Colonic mucosa (tissue), 4 donors: ENCODE measurements at regions not wholly inside any gene's neighbourhood (a gene's known extent, or its start where the extent isn't known, plus 50 kb on each side); places are given as distances from the start of the nearest gene placed in this dataset.

ENCODE experiments used
- DNase-seq: peaks from one replicate; pipeline ENCODE4 v3.0.0-alpha.2; 2020
- H3K27ac ChIP-seq: fragments of 200-600 bp; one replicate; pipeline ENCODE4 v1.8.0; 2021
- H3K27me3 ChIP-seq: fragments of 200-600 bp; one replicate; pipeline ENCODE4 v1.8.0; 2021
- H3K36me3 ChIP-seq: fragments of 200-600 bp; one replicate; pipeline ENCODE4 v1.8.0; 2021
- H3K4me1 ChIP-seq: fragments of 200-600 bp; one replicate; pipeline ENCODE4 v1.8.0; 2021; ENCODE audit warnings: mild to moderate bottlenecking
- H3K4me3 ChIP-seq: fragments of 200-600 bp; one replicate; pipeline ENCODE4 v1.8.0; 2021
- H3K9ac ChIP-seq, 2 donors: one replicate each; pipeline ENCODE4 v1.7.0; 2013; ENCODE audit warnings: control low read depth in 2 of 2, low read depth in 2 of 2, low read length in 2 of 2
- H3K9me3 ChIP-seq: fragments of 200-600 bp; one replicate; pipeline ENCODE4 v1.8.0; 2021
- intact Hi-C: fragments of 100-400 bp; cut with DNase I; formaldehyde crosslinking; loops from one replicate; pipeline ENCODE4 v1.14.1; 2022
- TF ChIP-seq, protein P1 (sequence below): fragments of 200-600 bp; IDR thresholded peaks from one replicate; pipeline ENCODE4 v1.8.0; 2022; ENCODE audit warnings: antibody characterized with exemption, mild to moderate bottlenecking
- donor health status: healthy.
- donor health status: DM: no; HTN: no; CAD: no.
- donor health status: DM: no; HTN: no; CAD: no.

DNA sequence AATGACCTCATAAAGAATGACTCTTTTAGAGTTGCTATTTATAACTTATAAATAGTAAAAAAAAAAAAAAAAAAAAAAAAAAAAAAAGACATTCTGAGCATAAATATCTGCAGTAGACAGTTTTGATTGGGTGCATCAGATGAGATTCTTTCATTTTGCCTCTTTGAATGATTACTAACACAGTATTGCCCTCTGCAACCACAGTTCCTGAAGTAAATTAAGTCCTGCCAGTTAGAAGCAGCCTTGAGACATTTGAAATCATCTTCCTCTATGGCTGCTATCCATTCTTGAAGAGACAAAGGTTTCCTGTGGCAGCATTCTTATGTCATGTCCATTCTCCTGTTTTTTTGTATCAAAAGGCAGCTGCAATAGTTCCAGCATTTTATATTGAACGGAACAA is 892.4 kb upstream of the MIR17HG start:
- H3K4me1 ChIP-seq, result no peaks in the 10 kb centered on the region
- no peak overlapping the region for H3K27ac ChIP-seq
- H3K4me3 ChIP-seq, result no peak overlapping the region
- intact Hi-C loops, result no loop called here
- TF ChIP-seq, protein P1, sequence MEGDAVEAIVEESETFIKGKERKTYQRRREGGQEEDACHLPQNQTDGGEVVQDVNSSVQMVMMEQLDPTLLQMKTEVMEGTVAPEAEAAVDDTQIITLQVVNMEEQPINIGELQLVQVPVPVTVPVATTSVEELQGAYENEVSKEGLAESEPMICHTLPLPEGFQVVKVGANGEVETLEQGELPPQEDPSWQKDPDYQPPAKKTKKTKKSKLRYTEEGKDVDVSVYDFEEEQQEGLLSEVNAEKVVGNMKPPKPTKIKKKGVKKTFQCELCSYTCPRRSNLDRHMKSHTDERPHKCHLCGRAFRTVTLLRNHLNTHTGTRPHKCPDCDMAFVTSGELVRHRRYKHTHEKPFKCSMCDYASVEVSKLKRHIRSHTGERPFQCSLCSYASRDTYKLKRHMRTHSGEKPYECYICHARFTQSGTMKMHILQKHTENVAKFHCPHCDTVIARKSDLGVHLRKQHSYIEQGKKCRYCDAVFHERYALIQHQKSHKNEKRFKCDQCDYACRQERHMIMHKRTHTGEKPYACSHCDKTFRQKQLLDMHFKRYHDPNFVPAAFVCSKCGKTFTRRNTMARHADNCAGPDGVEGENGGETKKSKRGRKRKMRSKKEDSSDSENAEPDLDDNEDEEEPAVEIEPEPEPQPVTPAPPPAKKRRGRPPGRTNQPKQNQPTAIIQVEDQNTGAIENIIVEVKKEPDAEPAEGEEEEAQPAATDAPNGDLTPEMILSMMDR, result no peak
- DNase-seq, result no peak
- H3K9me3 ChIP-seq, result no peaks in the 10 kb centered on the region
- no peaks in the 10 kb centered on the region for H3K36me3 ChIP-seq
- no peak overlapping the region for H3K9ac ChIP-seq
- no peaks in the 10 kb centered on the region for H3K27me3 ChIP-seq

DNA sequence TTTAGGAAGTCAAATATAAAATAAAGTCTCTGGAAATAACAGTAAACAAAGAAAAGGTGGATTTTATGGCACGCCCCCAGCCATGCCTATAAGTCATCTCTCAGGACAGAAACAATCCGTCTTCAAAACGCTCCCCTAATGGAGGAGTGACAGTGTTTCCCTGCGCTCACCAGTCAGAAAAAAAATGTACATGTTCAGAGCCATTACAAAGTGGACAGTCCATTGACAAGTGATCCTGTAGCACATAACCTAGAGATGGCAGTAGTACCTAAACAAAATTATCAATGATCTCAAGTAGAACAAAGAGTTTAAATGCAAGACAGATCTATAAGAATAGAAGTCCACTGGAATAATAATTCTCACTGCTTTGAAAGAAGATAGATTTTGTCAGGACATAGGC is 891.7 kb upstream of the MIR17HG start:
- no peak for DNase-seq
- no peak overlapping the region for H3K9ac ChIP-seq
- no peaks in the 10 kb centered on the region for H3K36me3 ChIP-seq
- TF ChIP-seq, protein P1, result no peak
- H3K9me3 ChIP-seq, result no peaks in the 10 kb centered on the region
- H3K4me3 ChIP-seq, result no peak overlapping the region
- no peaks in the 10 kb centered on the region for H3K27me3 ChIP-seq
- no peaks in the 10 kb centered on the region for H3K4me1 ChIP-seq
- intact Hi-C loops, result no loop called here
- H3K27ac ChIP-seq, result no peak overlapping the region

DNA sequence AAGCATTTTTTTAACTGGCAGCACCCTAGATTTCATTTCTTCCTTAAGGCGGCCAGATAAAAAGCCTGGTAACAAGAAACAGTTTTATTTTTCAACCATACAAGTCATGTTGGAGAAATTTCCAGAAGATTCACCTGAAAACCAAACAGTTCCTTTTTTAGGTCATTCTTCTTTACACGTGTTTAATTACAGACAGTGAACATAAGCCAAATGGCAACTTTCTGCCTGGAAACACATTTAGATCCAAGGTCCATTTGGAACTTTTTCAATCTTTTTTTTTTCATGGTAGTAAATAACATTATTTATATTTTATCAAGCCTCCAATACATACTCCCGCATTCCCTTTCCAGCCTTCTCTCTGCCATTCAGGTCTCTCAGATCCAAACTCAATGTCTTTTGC is 886.1 kb upstream of the MIR17HG start:
- intact Hi-C loops, result no loop called here
- H3K36me3 ChIP-seq, result no peaks in the 10 kb centered on the region
- H3K27ac ChIP-seq, result no peak overlapping the region
- no peak overlapping the region for H3K4me3 ChIP-seq
- H3K9ac ChIP-seq, result no peak overlapping the region
- H3K9me3 ChIP-seq, result no peaks in the 10 kb centered on the region
- H3K4me1 ChIP-seq, result no peaks in the 10 kb centered on the region
- TF ChIP-seq, protein P1, result no peak
- H3K27me3 ChIP-seq, result no peaks in the 10 kb centered on the region
- DNase-seq, result no peak

DNA sequence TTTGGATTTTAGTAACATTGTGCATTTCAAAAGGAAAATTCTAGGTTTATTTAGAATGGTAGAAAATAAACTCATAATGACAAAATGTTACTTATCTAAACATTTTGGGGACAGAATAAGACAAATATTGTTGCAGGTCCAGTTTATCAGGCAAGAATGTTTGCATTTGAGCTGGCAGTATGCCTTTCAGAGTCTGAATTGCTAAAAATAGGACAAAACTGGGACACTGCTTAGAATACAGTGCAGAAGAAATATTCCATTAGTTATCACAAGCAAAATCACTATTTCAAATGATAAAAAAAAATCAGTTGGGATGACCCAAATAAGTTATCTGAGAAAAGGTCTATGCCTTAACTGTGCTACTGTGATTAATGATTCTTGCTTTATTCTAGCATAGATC is 870.3 kb upstream of the MIR17HG start:
- Histone ChIP-seq H3K4me3 (no peak overlapping the region), H3K27me3 (no peaks in the 10 kb centered on the region), H3K36me3 (no peaks in the 10 kb centered on the region), H3K4me1 (no peaks in the 10 kb centered on the region), H3K9ac (no peak overlapping the region), H3K27ac (no peak overlapping the region), H3K9me3 (no peaks in the 10 kb centered on the region)
- TF ChIP-seq, protein P1, result no peak
- no peak for DNase-seq
- intact Hi-C loops, result no loop called here

DNA sequence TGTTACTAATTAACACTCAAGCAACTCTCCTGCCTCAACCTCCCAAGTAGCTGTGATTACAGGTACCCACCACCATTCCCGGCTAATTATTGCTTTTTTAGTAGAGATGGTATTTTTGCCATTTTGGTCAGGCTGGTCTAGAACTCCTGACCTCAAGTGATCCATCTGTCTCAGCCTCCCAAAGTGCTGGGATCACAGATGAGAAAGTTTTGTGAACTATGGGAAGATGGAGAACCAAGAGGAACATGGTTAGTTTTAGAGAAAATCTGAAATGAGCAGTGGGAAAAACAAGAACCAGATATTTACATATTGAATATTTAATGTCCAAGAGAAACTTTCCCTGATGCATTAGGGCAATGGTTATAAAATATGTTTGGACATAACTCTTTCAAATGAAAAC is 863.6 kb upstream of the MIR17HG start:
- H3K27ac ChIP-seq, result no peak overlapping the region
- TF ChIP-seq, protein P1, result no peak
- no peak overlapping the region for H3K4me3 ChIP-seq
- no peak for DNase-seq
- intact Hi-C loops, result no loop called here
- H3K36me3 ChIP-seq, result no peaks in the 10 kb centered on the region
- H3K9ac ChIP-seq, result no peak overlapping the region
- no peaks in the 10 kb centered on the region for H3K27me3 ChIP-seq
- H3K9me3 ChIP-seq, result no peaks in the 10 kb centered on the region
- H3K4me1 ChIP-seq, result no peaks in the 10 kb centered on the region

DNA sequence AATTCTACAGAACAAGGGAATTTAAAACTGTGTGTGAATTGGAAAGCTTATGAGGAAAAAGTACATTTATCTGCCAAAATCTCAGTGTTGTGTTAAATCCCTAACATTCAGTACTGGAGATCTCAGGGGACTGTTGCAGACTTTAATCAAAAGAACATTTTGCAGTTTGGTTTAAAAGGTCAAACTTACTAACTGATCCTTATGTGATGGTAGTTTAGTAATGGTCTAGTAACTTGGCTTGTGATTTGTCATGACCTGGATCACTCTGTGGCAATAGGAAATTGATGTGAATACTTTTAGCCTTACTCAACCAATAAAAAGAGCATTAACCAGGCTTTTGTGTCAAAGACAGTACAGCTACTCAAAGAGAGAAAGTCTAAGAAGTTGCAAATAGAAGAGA is 862.1 kb upstream of the MIR17HG start:
- H3K4me3 ChIP-seq, result no peak overlapping the region
- no peaks in the 10 kb centered on the region for H3K27me3 ChIP-seq
- H3K27ac ChIP-seq, result no peak overlapping the region
- TF ChIP-seq, protein P1, result no peak
- intact Hi-C loops, result no loop called here
- H3K36me3 ChIP-seq, result no peaks in the 10 kb centered on the region
- no peak overlapping the region for H3K9ac ChIP-seq
- no peak for DNase-seq
- no peaks in the 10 kb centered on the region for H3K9me3 ChIP-seq
- H3K4me1 ChIP-seq, result no peaks in the 10 kb centered on the region
